ENCODE measurements at regions not wholly inside any gene's neighbourhood (a gene's known extent, or its start where the extent isn't known, plus 50 kb on each side); places are given as distances from the start of the nearest gene placed in this dataset.

DNA sequence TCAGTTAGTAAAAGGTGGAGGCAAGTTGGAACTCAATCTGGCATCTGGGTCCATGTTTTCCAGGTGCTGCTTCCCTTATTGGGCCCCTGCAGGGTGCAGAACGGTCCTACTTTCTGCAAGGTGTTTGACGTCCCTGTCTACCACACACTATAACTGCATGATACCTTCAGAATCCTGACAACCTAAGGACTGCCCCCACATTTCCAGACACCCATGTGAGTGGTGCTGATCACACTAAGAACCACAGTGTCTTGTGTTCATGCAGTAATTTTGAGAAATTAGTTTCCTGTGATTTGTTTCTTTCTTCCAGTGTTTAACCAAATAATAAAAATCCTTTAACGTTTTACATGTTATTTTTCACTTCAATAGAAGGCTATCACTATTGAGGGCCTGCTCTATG is 121.1 kb upstream of the MDM1 start:
- H3K4me3 ChIP-seq: no peak overlapping the region
- no peak overlapping the region for H3K27ac ChIP-seq
- peaks cover 5 to 21% (median 17%) of the 10 kb centered on the region in 3 donors for H3K4me1 ChIP-seq
- WGBS, 2 donors: 69 to 73% methylated on average over 3 of the region's 3 CpGs
- TF ChIP-seq, protein P1, sequence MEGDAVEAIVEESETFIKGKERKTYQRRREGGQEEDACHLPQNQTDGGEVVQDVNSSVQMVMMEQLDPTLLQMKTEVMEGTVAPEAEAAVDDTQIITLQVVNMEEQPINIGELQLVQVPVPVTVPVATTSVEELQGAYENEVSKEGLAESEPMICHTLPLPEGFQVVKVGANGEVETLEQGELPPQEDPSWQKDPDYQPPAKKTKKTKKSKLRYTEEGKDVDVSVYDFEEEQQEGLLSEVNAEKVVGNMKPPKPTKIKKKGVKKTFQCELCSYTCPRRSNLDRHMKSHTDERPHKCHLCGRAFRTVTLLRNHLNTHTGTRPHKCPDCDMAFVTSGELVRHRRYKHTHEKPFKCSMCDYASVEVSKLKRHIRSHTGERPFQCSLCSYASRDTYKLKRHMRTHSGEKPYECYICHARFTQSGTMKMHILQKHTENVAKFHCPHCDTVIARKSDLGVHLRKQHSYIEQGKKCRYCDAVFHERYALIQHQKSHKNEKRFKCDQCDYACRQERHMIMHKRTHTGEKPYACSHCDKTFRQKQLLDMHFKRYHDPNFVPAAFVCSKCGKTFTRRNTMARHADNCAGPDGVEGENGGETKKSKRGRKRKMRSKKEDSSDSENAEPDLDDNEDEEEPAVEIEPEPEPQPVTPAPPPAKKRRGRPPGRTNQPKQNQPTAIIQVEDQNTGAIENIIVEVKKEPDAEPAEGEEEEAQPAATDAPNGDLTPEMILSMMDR (IDR thresholded peaks at IDR 0.05): no peak
- H3K36me3 ChIP-seq: no peaks in the 10 kb centered on the region
- H3K27me3 ChIP-seq: no peaks in the 10 kb centered on the region
- no peak for DNase-seq
- H3K9me3 ChIP-seq: no peaks in the 10 kb centered on the region
- intact Hi-C loops (cut with DNase I): no loop called here

DNA sequence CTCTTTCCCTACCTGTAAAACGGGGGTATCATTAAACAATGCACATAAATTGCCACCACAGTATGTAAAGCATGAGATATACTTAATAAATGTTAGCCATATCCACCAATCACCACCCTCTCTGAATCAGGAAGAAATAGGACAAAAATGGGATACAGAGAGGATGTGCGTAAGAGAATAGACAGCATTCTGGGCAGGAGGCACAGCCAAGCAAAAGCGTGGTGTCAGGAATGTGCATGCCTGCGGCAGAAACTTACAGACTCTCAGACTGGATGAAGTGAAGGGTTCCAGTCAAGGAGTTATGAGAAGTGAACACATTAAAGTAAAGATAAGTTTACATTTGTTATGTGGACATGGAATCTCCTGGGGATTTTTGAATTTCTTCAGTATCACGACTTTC is 121.7 kb upstream of the MDM1 start:
- H3K4me3 ChIP-seq: no peak overlapping the region
- H3K27me3 ChIP-seq: no peaks in the 10 kb centered on the region
- H3K36me3 ChIP-seq: no peaks in the 10 kb centered on the region
- H3K9me3 ChIP-seq: no peaks in the 10 kb centered on the region
- 73 to 84% methylated on average over 5 of the region's 5 CpGs for WGBS, 2 donors
- H3K27ac ChIP-seq: no peak overlapping the region
- no peak for DNase-seq
- intact Hi-C loops (cut with DNase I): no loop called here
- peaks cover 5 to 21% (median 17%) of the 10 kb centered on the region in 3 donors for H3K4me1 ChIP-seq
- TF ChIP-seq POLR2A (IDR thresholded peaks at IDR 0.05): no peak
- TF ChIP-seq, protein P1 (IDR thresholded peaks at IDR 0.05): no peak

DNA sequence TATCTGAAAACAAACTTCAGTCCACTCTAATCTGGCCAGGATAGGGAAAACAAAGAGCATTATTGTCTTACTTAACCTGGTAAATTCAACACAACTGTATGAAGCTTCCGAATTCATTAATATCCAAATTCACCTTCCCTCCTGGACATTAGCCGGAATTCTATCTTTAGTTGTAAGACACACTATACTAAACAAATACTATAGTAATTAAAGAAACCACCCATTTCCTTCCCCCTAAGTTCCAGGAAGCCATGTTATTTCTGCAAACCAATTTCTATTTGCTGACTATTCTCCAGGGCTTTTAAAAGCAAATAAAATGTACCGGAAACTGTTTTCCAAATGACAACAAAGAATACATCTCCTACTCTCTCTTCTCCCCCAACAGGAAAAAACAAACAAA is 122.7 kb upstream of the MDM1 start:
- no peak for DNase-seq
- H3K4me3 ChIP-seq: no peak overlapping the region
- peaks cover 5 to 21% (median 17%) of the 10 kb centered on the region in 3 donors for H3K4me1 ChIP-seq
- WGBS, 2 donors: 42 to 56% methylated on average over 3 of the region's 3 CpGs
- intact Hi-C loops (cut with DNase I): no loop called here
- H3K9me3 ChIP-seq: no peaks in the 10 kb centered on the region
- no peaks in the 10 kb centered on the region for H3K27me3 ChIP-seq
- TF ChIP-seq, protein P1 (IDR thresholded peaks at IDR 0.05): no peak
- no peak for TF ChIP-seq POLR2A (IDR thresholded peaks at IDR 0.05)
- H3K36me3 ChIP-seq: no peaks in the 10 kb centered on the region
- H3K27ac ChIP-seq: no peak overlapping the region

DNA sequence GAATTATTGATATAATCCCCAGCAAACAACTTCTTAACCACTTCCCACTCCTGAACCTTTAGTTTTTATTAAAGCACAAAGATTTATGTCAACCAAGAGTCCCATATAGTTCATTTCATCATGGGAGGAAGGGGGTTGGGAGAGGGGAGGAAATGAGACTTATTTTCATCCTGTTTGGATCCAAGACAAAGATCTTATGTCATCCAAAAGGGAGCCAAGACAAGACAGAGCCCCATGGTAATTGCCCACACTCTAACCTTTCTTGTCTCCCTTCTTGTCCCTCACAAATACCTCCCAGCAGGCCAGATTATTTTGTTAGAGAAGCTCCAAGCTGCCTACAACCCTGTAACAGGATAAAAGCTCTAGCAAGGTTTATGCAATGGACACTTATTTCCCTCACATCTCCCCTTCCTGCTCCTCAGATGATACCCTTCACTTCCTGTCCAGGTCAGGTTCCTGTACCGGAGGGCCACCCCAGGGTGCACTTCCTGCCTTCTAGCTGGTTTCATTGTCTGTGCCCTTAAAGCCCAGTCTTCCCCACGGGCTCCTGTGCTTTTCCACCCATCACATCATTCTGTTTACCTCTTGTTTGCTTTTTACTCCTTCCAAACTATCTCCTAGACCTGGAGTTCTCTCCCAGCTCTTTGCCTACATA is 123.7 kb upstream of the MDM1 start:
- Histone ChIP-seq H3K27me3 (no peaks in the 10 kb centered on the region), H3K9me3 (no peaks in the 10 kb centered on the region), H3K27ac (no peak overlapping the region), H3K4me1 (peaks cover 5 to 17% (median 13%) of the 10 kb centered on the region in 3 donors), H3K4me3 (no peak overlapping the region), H3K36me3 (no peaks in the 10 kb centered on the region)
- no peak for DNase-seq
- intact Hi-C loops (cut with DNase I): no loop called here
- 39 to 61% methylated on average over 2 of the region's 2 CpGs for WGBS, 2 donors
- TF ChIP-seq, protein P1 (IDR thresholded peaks at IDR 0.05): no peak
- TF ChIP-seq POLR2A (IDR thresholded peaks at IDR 0.05): no peak

DNA sequence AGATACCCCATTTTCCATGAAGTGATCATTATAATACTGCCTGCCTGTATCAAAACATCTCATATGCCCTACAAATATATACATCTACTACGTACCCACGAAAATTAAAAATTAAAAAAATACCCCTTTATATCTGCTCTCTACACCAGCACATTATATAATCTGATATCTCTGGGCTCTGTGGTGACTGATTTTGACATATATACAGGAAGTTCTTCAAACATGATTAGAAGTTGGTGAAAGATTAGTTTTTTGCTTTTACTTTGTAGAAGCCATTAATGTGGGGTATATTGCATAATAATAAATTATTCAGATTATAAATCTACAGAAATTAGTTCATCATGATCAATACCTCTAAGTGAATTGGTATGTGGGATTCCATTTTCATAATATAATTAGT is 126.7 kb upstream of the MDM1 start:
- Histone ChIP-seq H3K4me3 (no peak overlapping the region), H3K4me1 (peaks cover 0 to 7% (median 0%) of the 10 kb centered on the region in 3 donors), H3K27ac (no peak overlapping the region), H3K27me3 (no peaks in the 10 kb centered on the region), H3K9me3 (no peaks in the 10 kb centered on the region), H3K36me3 (no peaks in the 10 kb centered on the region)
- no peak for DNase-seq
- intact Hi-C loops (cut with DNase I): no loop called here
- 82 to 96% methylated on average over 2 of the region's 2 CpGs for WGBS, 2 donors
- TF ChIP-seq POLR2A (IDR thresholded peaks at IDR 0.05): no peak
- TF ChIP-seq, protein P1 (IDR thresholded peaks at IDR 0.05): no peak
